HepG2 (cell line): ENCODE measurements at regions not wholly inside any gene's neighbourhood (a gene's known extent, or its start where the extent isn't known, plus 50 kb on each side); places are given as distances from the start of the nearest gene placed in this dataset.

Source experiments
- ATAC-seq: fragments of 200-7000 bp; cut with Tn5 transposase; 3 replicates; pipeline ENCODE4 v1.9.1; 2020; ENCODE audit warnings: mild to moderate bottlenecking, moderate library complexity
- BruUV-seq: library from RNA; stranded (reverse); fragments of 400-500 nt; replicated peaks from 2 replicates; lab custom pipeline; 2021; lab: Mats Ljungman, UMichigan
- CTCF ChIA-PET: fragments of 300-600 bp; formaldehyde crosslinking; extraction: SDS; loops from one replicate; lab custom pipeline; 2021; ENCODE audit warnings: low total read pairs, inconsistent platforms, low intra/inter-chr PET ratio; lab: Yijun Ruan, JAX
- POLR2A ChIA-PET: fragments of 350-600 bp; sonication (Branson Sonifier 250); formaldehyde crosslinking; loops from one replicate; lab custom pipeline; 2020; ENCODE audit warnings: antibody characterized with exemption, inconsistent platforms; lab: Yijun Ruan, JAX
- DNase-seq: peaks from one replicate; pipeline ENCODE4 v3.0.0-alpha.2; 2015; ENCODE audit warnings: low spot score
- FAIRE-seq: peaks from 3 replicates; lab custom pipeline; 2011; peaks lifted over from hg19 to GRCh38; lab: Jason Lieb, UNC
- H2AFZ ChIP-seq: one replicate; pipeline ENCODE4 v1.6.1; 2011; ENCODE audit warnings: low read length, inconsistent platforms
- H3K27ac ChIP-seq: fragments of 300-600 bp; 3 replicates; pipeline ENCODE4 v1.8.0; 2011; ENCODE audit warnings: mixed run types, mild to moderate bottlenecking, mixed read lengths, low read length, inconsistent platforms; ENCODE audit not compliant: insufficient read depth; ENCODE audit errors: extremely low read length
- H3K27me3 ChIP-seq, 2 experiments: fragments of 200-600 bp in 1 of 2; 2 replicates in 1 of 2; 3 replicates in 1 of 2; pipeline versions ENCODE4 v1.6.0 to v1.8.0; 2011; ENCODE audit warnings: low read length in 2 of 2, mild to moderate bottlenecking in 2 of 2, moderate library complexity in 2 of 2, inconsistent platforms in 1 of 2; ENCODE audit not compliant: insufficient read depth in 2 of 2, control insufficient read depth in 1 of 2
- H3K36me3 ChIP-seq, 2 experiments: fragments of 200-600 bp in 1 of 2; replicated peaks in 1 of 2; 2 replicates in 1 of 2; 3 replicates in 1 of 2; pipeline versions ENCODE4 v1.5.1 to v1.8.0; 2011; ENCODE audit warnings: low read length in 2 of 2, inconsistent platforms in 1 of 2; ENCODE audit not compliant: insufficient read depth in 2 of 2, control insufficient read depth in 1 of 2
- H3K4me1 ChIP-seq: 2 replicates; pipeline ENCODE4 v1.5.1; 2012; ENCODE audit warnings: low read length, inconsistent platforms; ENCODE audit not compliant: insufficient read depth
- H3K4me2 ChIP-seq: 2 replicates; pipeline ENCODE4 v1.6.0; 2011; ENCODE audit warnings: low read depth, low read length, inconsistent platforms
- H3K4me3 ChIP-seq, 3 experiments: fragments of 200-600 bp in 1 of 3; sonication (generic), shearing (Covaris generic) in 1 of 3; replicated peaks in 1 of 3; 2 replicates each; pipeline ENCODE4 v1.5.1; 2011 to 2016; ENCODE audit warnings: low read length in 3 of 3, inconsistent platforms in 2 of 3, low read depth in 2 of 3, mild to moderate bottlenecking in 2 of 3, control low read depth in 1 of 3, mixed read lengths in 1 of 3; ENCODE audit not compliant: insufficient read depth in 1 of 3
- H3K79me2 ChIP-seq: one replicate; pipeline ENCODE4 v1.6.1; 2011; ENCODE audit warnings: low read length, inconsistent platforms; ENCODE audit not compliant: insufficient read depth
- H3K9ac ChIP-seq: 2 replicates; pipeline ENCODE4 v1.6.0; 2011; ENCODE audit warnings: mild to moderate bottlenecking, low read depth, low read length, inconsistent platforms; ENCODE audit not compliant: insufficient read depth
- H3K9me3 ChIP-seq: 2 replicates; pipeline ENCODE4 v1.5.1; 2012; ENCODE audit warnings: mild to moderate bottlenecking, low read length
- H4K20me1 ChIP-seq: 2 replicates; pipeline ENCODE4 v1.6.0; 2011; ENCODE audit warnings: inconsistent platforms, mild to moderate bottlenecking, low read length, moderate library complexity; ENCODE audit not compliant: insufficient read depth
- FOXP1 ChIP-seq, 2 experiments: fragments of 450-650 bp in 1 of 2; IDR thresholded peaks; 2 replicates each; pipeline ENCODE4 v1.6.1; 2017 to 2018; ENCODE audit warnings: antibody characterized with exemption in 1 of 2
- GRHL1 ChIP-seq: sonication (generic); formaldehyde crosslinking; conservative IDR thresholded peaks from 2 replicates; pipeline ENCODE4 v1.8.0; 2022; ENCODE audit warnings: missing genetic modification reagents
- TRAFD1 ChIP-seq: sonication (generic); formaldehyde crosslinking; IDR thresholded peaks from 2 replicates; pipeline ENCODE4 v1.5.1; 2020; ENCODE audit warnings: missing genetic modification reagents, mild to moderate bottlenecking, borderline replicate concordance
- UBTF ChIP-seq: sonication (generic); formaldehyde crosslinking; IDR thresholded peaks from 2 replicates; pipeline ENCODE4 v1.4.0; 2020; ENCODE audit warnings: mild to moderate bottlenecking, missing genetic modification reagents
- ZFY ChIP-seq: sonication (generic); formaldehyde crosslinking; IDR thresholded peaks from 2 replicates; pipeline ENCODE4 v1.4.0; 2020; ENCODE audit warnings: missing genetic modification reagents
- ZNF484 ChIP-seq: sonication (generic); formaldehyde crosslinking; IDR thresholded peaks from 2 replicates; pipeline ENCODE4 v1.5.1; 2020; ENCODE audit warnings: mild to moderate bottlenecking, low read depth, missing genetic modification reagents, borderline replicate concordance
- ZNF724P ChIP-seq: sonication (generic); formaldehyde crosslinking; IDR thresholded peaks from 2 replicates; pipeline ENCODE4 v1.8.0; 2022; ENCODE audit warnings: missing genetic modification reagents, borderline replicate concordance
- ZNF781 ChIP-seq: sonication (generic); formaldehyde crosslinking; IDR thresholded peaks from 2 replicates; pipeline ENCODE4 v1.5.1; 2020; ENCODE audit warnings: borderline replicate concordance, mild to moderate bottlenecking, missing genetic modification reagents; ENCODE audit errors: not compliant biosample characterization
- ZSCAN29 ChIP-seq: sonication (generic); formaldehyde crosslinking; conservative IDR thresholded peaks from 2 replicates; pipeline ENCODE4 v1.4.0; 2020; ENCODE audit warnings: mild to moderate bottlenecking, missing genetic modification reagents
- ZSCAN30 ChIP-seq: sonication (generic); formaldehyde crosslinking; IDR thresholded peaks from 2 replicates; pipeline ENCODE4 v1.5.0; 2020; ENCODE audit warnings: mild to moderate bottlenecking, missing genetic modification reagents
- WGBS: methylation state at CpG from one replicate; pipeline ENCODE4 v1.1.6; 2017; ENCODE audit warnings: low lambda C conversion rate; 5-methylcytosine and 5-hydroxymethylcytosine counted together
- in situ Hi-C: cut with HindIII; loops from 2 replicates; pipeline ENCODE4 v1.10.0; 2017; ENCODE audit warnings: low pct_unique_long_range_greater_than_20kb; ENCODE audit not compliant: extremely low pct_ligation_motif_present
- intact Hi-C: fragments of 100-400 bp; cut with micrococcal nuclease; formaldehyde crosslinking; loops from one replicate; pipeline ENCODE4 v1.10.0; 2022; ENCODE audit not compliant: unreplicated experiment
- TF ChIP-seq, protein P1 (sequence below): IDR thresholded peaks from 2 replicates; pipeline ENCODE4 v1.6.1; 2018; ENCODE audit warnings: missing genetic modification reagents, mild to moderate bottlenecking, missing compliant biosample characterization

DNA sequence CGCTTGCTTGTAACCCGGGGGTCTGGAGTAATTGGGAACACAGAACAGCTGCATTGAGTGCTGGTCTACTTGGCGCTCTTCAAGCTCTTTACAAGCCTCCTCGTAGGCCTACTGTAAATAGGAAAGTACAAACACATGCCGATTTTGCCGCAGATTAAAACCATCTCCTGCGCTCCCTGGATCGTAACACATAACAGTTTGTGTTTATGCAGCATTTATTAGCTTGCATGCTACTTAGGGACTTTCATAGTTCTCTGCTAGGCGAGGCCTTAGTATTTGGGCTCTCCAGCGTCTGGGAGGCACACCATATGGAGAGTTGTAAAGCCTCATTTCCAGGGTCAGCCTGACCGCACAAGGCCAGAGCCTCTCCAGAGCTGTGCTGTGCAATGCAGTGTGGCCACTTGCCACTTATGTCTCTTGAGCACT, 84.0 kb upstream of the HAAO start:
- H3K79me2 ChIP-seq, result no peaks in the 10 kb centered on the region
- no peak overlapping the region for H3K4me3 ChIP-seq
- no TSS peak for BruUV-seq
- ChIA-PET CTCF (no interaction called here), POLR2A (no interaction called here)
- no peak overlapping the region for H3K27ac ChIP-seq
- H3K4me1 ChIP-seq, result peaks cover 34% of the 10 kb centered on the region
- TF ChIP-seq GRHL1 (CRISPR knock-in tag) (no peak), ZNF484 (CRISPR knock-in tag) (no peak), ZFY (CRISPR knock-in tag) (no peak), ZNF724P (CRISPR knock-in tag) (no peak), FOXP1 (IDR thresholded peaks at IDR 0.05) (no peak), FOXP1 (CRISPR knock-in tag; IDR thresholded peaks at IDR 0.05) (no peak), ZSCAN30 (no peak), ZSCAN29 (CRISPR knock-in tag) (no peak), UBTF (no peak), ZNF781 (CRISPR knock-in tag) (no peak), TRAFD1 (no peak)
- TF ChIP-seq, protein P1, sequence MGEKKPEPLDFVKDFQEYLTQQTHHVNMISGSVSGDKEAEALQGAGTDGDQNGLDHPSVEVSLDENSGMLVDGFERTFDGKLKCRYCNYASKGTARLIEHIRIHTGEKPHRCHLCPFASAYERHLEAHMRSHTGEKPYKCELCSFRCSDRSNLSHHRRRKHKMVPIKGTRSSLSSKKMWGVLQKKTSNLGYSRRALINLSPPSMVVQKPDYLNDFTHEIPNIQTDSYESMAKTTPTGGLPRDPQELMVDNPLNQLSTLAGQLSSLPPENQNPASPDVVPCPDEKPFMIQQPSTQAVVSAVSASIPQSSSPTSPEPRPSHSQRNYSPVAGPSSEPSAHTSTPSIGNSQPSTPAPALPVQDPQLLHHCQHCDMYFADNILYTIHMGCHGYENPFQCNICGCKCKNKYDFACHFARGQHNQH (CRISPR knock-in tag), result no peak
- no peaks in the 10 kb centered on the region for H4K20me1 ChIP-seq
- no peak overlapping the region for H2AFZ ChIP-seq
- 66% methylated on average over 11 of the region's 11 CpGs for WGBS
- no peak for FAIRE-seq
- no peak for DNase-seq
- H3K9ac ChIP-seq, result no peak overlapping the region
- ATAC-seq, result no peak
- H3K4me2 ChIP-seq, result no peak overlapping the region
- H3K27me3 ChIP-seq, result peaks cover 3 to 14% of the 10 kb centered on the region in 2 experiments; a peak in 2 of 5 replicates
- intact Hi-C loops, result no loop called here
- in situ Hi-C loops, result no loop called here
- H3K9me3 ChIP-seq, result no peaks in the 10 kb centered on the region
- no peaks in the 10 kb centered on the region for H3K36me3 ChIP-seq
